ENCODE measurements at regions not wholly inside any gene's neighbourhood (a gene's known extent, or its start where the extent isn't known, plus 50 kb on each side); places are given as distances from the start of the nearest gene placed in this dataset.

GRCh38 chr11:8335683-8336082 is 72.0 kb upstream of the LMO1 start:
- CTCF ChIA-PET (ENCODE audit: partially characterized antibody): interaction anchor here (0.8 to 2.7 kb wide), 8 partner anchors 14 to 115 kb away, joined by 3 to 21 read pairs (median 4); no protein-coding TSS in a partner anchor
- Histone ChIP-seq H3K4me1 (replicated peaks in 1 of 4; ENCODE audit: control insufficient read depth in 3 of 4, insufficient read depth in 4 of 4, low read length in 3 of 4) (peaks cover 0 to 10% (median 6%) of the 10 kb centered on the region in 4 experiments; a peak in 4 of 7 replicates), H3K4me2 (ENCODE audit: insufficient read depth in 1 of 2, low read depth in 2 of 2, low read length in 2 of 2) (no peak overlapping the region), H3K79me2 (ENCODE audit: control insufficient read depth in 1 of 2, insufficient read depth in 2 of 2, low read length in 2 of 2) (no peaks in the 10 kb centered on the region), H3K23ac (ENCODE audit: insufficient read length) (no peak overlapping the region), H2BK20ac (ENCODE audit: low read length) (no peak overlapping the region), H3K27me3 (replicated peaks in 1 of 4; ENCODE audit: control insufficient read depth in 3 of 4, extremely low read depth in 1 of 4, insufficient read depth in 3 of 4, low read length in 3 of 4) (no peaks in the 10 kb centered on the region; a peak in 1 of 7 replicates), H3K18ac (ENCODE audit: extremely low read depth, low read length) (no peak overlapping the region), H2BK12ac (ENCODE audit: low read depth, low read length) (no peak overlapping the region), H3K23me2 (ENCODE audit: low read depth, low read length) (no peaks in the 10 kb centered on the region), H4K8ac (ENCODE audit: extremely low read depth, insufficient read depth, low read length) (no peak overlapping the region), H3K56ac (replicated peaks; ENCODE audit: insufficient read length, low read depth, low read length) (no peak overlapping the region), H3K14ac (ENCODE audit: insufficient read length) (no peak overlapping the region), H3K9me3 (ENCODE audit: insufficient read depth in 2 of 2, low read depth in 1 of 2, low read length in 1 of 2) (no peaks in the 10 kb centered on the region), H2BK5ac (ENCODE audit: low read depth, low read length) (no peak overlapping the region), H2BK120ac (replicated peaks; ENCODE audit: low read depth, low read length) (no peak overlapping the region), H3K27ac (ENCODE audit: low read depth, low read length) (no peak overlapping the region), H4K91ac (replicated peaks; ENCODE audit: insufficient read length, low read length) (no peak overlapping the region), H3K4me3 (ENCODE audit: extremely low read depth in 1 of 4, insufficient read depth in 2 of 4, low read depth in 3 of 4, low read length in 4 of 4) (no peak overlapping the region), H3K79me1 (ENCODE audit: low read depth, low read length) (no peaks in the 10 kb centered on the region), H2AFZ (ENCODE audit: low read length) (no peak overlapping the region), H3K9ac (replicated peaks in 1 of 4; ENCODE audit: extremely low read depth in 1 of 4, low read depth in 3 of 4, low read length in 3 of 4) (no peak overlapping the region), H2BK15ac (ENCODE audit: low read length) (no peak overlapping the region), H2AK5ac (ENCODE audit: low read depth, low read length) (no peak overlapping the region), H3K4ac (replicated peaks; ENCODE audit: insufficient read length, low read depth, low read length) (no peak overlapping the region), H3K36me3 (ENCODE audit: control insufficient read depth in 2 of 4, insufficient read depth in 4 of 4, low read length in 3 of 4) (no peaks in the 10 kb centered on the region), H4K20me1 (replicated peaks in 1 of 2; ENCODE audit: control insufficient read depth in 1 of 2, insufficient read depth in 2 of 2, low read length in 2 of 2) (no peaks in the 10 kb centered on the region), H4K5ac (ENCODE audit: insufficient read length, low read depth, low read length) (no peak overlapping the region)
- DNase-seq (ENCODE audit: low read depth in 1 of 2, low spot score in 2 of 2) (no peak), FAIRE-seq (no peak)
- 91% methylated on average over 7 of the region's 7 CpGs; no CpG with 5 or more reads in 1 of the 2 experiments for WGBS, 2 experiments (ENCODE audit: extremely low coverage in 1 of 2, insufficient coverage in 1 of 2, insufficient read length in 1 of 2, insufficient replicate concordance in 2 of 2, low coverage in 1 of 2, low lambda C conversion rate in 2 of 2, missing lambda C conversion rate in 1 of 2)
- POLR2A ChIA-PET (ENCODE audit: partially characterized antibody): no interaction called here
- no peak for TF ChIP-seq POLR2A (IDR thresholded peaks at IDR 0.05; ENCODE audit: control extremely low read depth in 1 of 2, low read depth in 2 of 2, low read length in 2 of 2)
- TF ChIP-seq KDM5A (IDR thresholded peaks at IDR 0.05; ENCODE audit: low read length): no peak
- TF ChIP-seq NANOG (IDR thresholded peaks at IDR 0.05; ENCODE audit: insufficient read depth, low read depth, low read length, poor library complexity, severe bottlenecking): no peak
- no peak for TF ChIP-seq ZNF274 (IDR thresholded peaks at IDR 0.05; ENCODE audit: borderline replicate concordance, extremely low read depth, low read length)

Measured in H1 (cell line).